A673 (cell line): ENCODE measurements at regions not wholly inside any gene's neighbourhood (a gene's known extent, or its start where the extent isn't known, plus 50 kb on each side); places are given as distances from the start of the nearest gene placed in this dataset.

ENCODE experiments used
- EZH2 ChIP-seq: fragments of 200-600 bp; sonication (generic); IDR thresholded peaks from 2 replicates; pipeline ENCODE4 v1.6.1; 2017; ENCODE audit warnings: borderline replicate concordance, low read depth, mild to moderate bottlenecking, mixed read lengths, antibody characterized with exemption, low read length; ENCODE audit not compliant: poor library complexity, severe bottlenecking
- TF ChIP-seq, protein P1 (sequence below): fragments of 300-800, 200-600 bp; sonication (generic); conservative IDR thresholded peaks from 2 replicates; pipeline ENCODE4 v1.5.1; 2017; ENCODE audit warnings: low read depth, mild to moderate bottlenecking, antibody characterized with exemption, low read length, moderate library complexity, mixed read lengths

DNA sequence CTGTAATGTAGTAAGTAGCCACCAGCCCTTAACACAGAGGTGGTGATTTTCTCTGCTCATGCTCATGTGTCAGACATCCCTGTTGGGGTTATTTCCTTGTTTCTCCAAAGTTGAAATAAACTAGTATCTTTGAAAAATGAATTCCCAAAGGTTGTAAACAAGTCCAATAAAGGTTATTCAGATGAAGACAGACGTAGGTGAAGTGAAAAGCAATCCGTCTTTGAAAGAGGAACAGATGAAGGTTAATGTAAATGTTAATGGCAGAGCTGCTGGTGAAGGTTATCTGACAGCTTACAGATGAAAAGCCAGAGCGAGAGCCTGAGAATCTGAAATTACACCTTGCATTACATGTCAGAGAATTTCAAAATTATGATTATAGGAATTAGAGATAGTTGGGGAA is 1604.0 kb downstream of the FAM181B start:
- no peak for TF ChIP-seq EZH2
- TF ChIP-seq, protein P1, sequence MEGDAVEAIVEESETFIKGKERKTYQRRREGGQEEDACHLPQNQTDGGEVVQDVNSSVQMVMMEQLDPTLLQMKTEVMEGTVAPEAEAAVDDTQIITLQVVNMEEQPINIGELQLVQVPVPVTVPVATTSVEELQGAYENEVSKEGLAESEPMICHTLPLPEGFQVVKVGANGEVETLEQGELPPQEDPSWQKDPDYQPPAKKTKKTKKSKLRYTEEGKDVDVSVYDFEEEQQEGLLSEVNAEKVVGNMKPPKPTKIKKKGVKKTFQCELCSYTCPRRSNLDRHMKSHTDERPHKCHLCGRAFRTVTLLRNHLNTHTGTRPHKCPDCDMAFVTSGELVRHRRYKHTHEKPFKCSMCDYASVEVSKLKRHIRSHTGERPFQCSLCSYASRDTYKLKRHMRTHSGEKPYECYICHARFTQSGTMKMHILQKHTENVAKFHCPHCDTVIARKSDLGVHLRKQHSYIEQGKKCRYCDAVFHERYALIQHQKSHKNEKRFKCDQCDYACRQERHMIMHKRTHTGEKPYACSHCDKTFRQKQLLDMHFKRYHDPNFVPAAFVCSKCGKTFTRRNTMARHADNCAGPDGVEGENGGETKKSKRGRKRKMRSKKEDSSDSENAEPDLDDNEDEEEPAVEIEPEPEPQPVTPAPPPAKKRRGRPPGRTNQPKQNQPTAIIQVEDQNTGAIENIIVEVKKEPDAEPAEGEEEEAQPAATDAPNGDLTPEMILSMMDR: no peak
